Adrenal gland (tissue), 5 donors: ENCODE measurements at regions not wholly inside any gene's neighbourhood (a gene's known extent, or its start where the extent isn't known, plus 50 kb on each side); places are given as distances from the start of the nearest gene placed in this dataset.

Source experiments
- CTCF ChIP-seq, 6 experiments: fragments of 450-650 bp in 4 of 6; fragments of 200-600 bp in 2 of 6; sonication (generic) in 1 of 6; IDR thresholded peaks; 1 replicate in 5 of 6; 2 replicates in 1 of 6; pipeline versions ENCODE4 v1.5.1 to v1.8.0; 2016 to 2021; ENCODE audit warnings: antibody characterized with exemption in 6 of 6, mild to moderate bottlenecking in 2 of 6, moderate library complexity in 1 of 6
- POLR2A ChIP-seq, 2 donors: fragments of 450-650 bp; IDR thresholded peaks; one replicate each; pipeline ENCODE4 v1.6.1; 2017; ENCODE audit warnings: antibody characterized with exemption in 2 of 2, mild to moderate bottlenecking in 2 of 2, moderate library complexity in 1 of 2
- donor health status: DM: no; HTN: no; CAD: no.

- TF ChIP-seq CTCF (IDR thresholded peaks at IDR 0.05): no peak
- TF ChIP-seq POLR2A (IDR thresholded peaks at IDR 0.05): no peak
These were observed 335.1 kb upstream of the CNTN6 start for GRCh38 chr3:757711-758110.
